HAP-1 (cell line): ENCODE measurements at regions not wholly inside any gene's neighbourhood (a gene's known extent, or its start where the extent isn't known, plus 50 kb on each side); places are given as distances from the start of the nearest gene placed in this dataset.

Experiments used
- DNase-seq, 2 experiments: peaks; one replicate each; pipeline ENCODE4 v3.0.0-alpha.2; 2016 to 2020; ENCODE audit warnings: low spot score in 2 of 2
- H3K27me3 ChIP-seq: fragments of 250-450 bp; sonication (Bioruptor Pico); 2 replicates; pipeline ENCODE4 v1.5.1; 2020; ENCODE audit warnings: low read depth, mild to moderate bottlenecking, moderate library complexity
- H3K36me3 ChIP-seq: fragments of 250-450 bp; sonication (Bioruptor Pico); replicated peaks from 2 replicates; pipeline ENCODE4 v1.5.1; 2020; ENCODE audit warnings: mild to moderate bottlenecking
- H3K4me1 ChIP-seq: fragments of 250-450 bp; sonication (Bioruptor Pico); 2 replicates; pipeline ENCODE4 v1.5.1; 2020; ENCODE audit warnings: mild to moderate bottlenecking
- H3K4me3 ChIP-seq: fragments of 250-450 bp; sonication (Bioruptor Pico); 2 replicates; pipeline ENCODE4 v1.5.1; 2020; ENCODE audit warnings: mild to moderate bottlenecking, moderate library complexity
- H3K9me3 ChIP-seq: fragments of 250-450 bp; sonication (Bioruptor Pico); 2 replicates; pipeline ENCODE4 v1.5.1; 2020; ENCODE audit warnings: mild to moderate bottlenecking, moderate library complexity
- in situ Hi-C: fragments of 300-500 bp; cut with MboI; formaldehyde crosslinking; loops from 3 replicates; pipeline ENCODE4 v1.14.3; 2020; ENCODE audit warnings: low sequenced_read_pairs, inconsistent platforms, mixed read lengths

GRCh38 chr7:12456506-12456905, 52.8 kb upstream of the VWDE start:
- H3K36me3 ChIP-seq, result no peaks in the 10 kb centered on the region
- no peak overlapping the region for H3K4me3 ChIP-seq
- peak in 1 of 2 experiments; percentile 49 for DNase-seq
- no peaks in the 10 kb centered on the region for H3K9me3 ChIP-seq
- H3K27me3 ChIP-seq, result no peaks in the 10 kb centered on the region
- peaks cover 9% of the 10 kb centered on the region; the same call in 1 of the 2 replicates for H3K4me1 ChIP-seq
- in situ Hi-C loops, result no loop called here

DNA sequence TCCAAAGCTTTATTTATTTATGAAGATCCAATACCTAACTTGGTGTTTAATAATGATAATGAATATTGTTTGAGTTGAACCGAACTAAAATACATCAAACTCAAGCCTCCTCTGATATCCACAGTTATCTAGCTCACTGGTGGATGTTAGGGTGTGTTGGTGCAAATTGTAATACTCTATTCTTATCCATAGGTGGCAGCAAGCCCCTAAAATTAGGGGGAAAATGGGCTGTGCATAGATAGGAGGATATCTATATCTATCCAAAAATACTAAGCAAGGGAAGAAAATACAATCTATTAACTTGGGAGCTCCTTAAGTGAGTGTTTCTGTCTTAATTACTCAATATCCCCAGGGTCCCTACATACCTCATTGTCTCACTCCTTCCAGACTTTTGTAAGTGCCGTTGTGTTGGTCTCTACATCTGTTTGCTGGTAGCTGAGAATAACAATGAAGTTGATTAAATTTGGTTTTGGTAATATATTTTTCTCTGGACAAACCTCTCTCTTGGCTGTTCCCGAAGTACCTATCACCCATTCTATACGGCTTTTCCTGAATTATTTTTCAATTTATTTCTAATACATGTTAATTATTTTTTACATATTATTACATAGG, 55.0 kb upstream of the VWDE start:
- Histone ChIP-seq H3K36me3 (no peaks in the 10 kb centered on the region), H3K4me1 (peaks cover 9% of the 10 kb centered on the region; the same call in 1 of the 2 replicates), H3K9me3 (no peaks in the 10 kb centered on the region), H3K4me3 (no peak overlapping the region), H3K27me3 (no peaks in the 10 kb centered on the region)
- DNase-seq, result peak; percentile 35 to 47
- in situ Hi-C loops, result no loop called here

DNA sequence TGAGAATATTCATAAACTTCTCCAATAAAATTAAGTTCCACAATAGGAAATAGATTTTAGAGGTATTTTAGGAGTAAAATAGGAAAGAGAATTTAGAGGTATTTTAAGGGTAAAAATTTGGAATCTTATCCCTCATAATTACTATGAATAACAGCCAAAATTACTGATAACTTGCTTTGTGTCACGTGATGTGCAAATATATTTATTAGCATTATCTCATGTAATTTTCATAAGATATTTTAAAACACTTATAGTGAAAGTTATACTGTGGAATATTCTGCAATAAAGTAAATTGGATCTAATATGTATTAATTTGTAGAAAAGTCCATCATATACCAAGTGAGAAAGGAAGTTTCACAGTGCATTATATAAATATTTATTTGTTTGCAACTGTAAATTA, 64.2 kb upstream of the VWDE start:
- Histone ChIP-seq H3K9me3 (no peaks in the 10 kb centered on the region), H3K4me1 (no peaks in the 10 kb centered on the region), H3K27me3 (no peaks in the 10 kb centered on the region), H3K36me3 (no peaks in the 10 kb centered on the region), H3K4me3 (no peak overlapping the region)
- no peak for DNase-seq
- in situ Hi-C loops, result no loop called here

DNA sequence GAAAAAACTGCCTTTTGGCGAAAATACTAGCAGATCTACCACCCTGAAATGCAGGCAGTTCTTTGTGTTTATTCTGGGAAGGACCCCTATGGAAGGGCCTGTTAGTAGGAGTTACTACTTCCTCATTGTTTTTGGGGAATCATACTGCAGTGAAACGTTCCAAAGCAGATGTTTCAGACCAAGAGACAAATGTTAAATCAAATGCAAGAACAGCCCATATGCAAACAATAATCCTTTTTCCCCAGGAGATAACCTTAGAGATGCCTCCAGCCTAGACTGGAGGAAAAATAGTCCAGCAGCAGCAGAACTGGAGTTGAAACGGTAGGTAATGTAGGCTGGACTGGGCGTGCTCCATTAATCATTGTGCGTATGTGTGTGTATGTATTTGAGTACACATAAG, 65.9 kb upstream of the VWDE start:
- in situ Hi-C loops, result no loop called here
- H3K4me3 ChIP-seq, result no peak overlapping the region
- DNase-seq, result no peak
- no peaks in the 10 kb centered on the region for H3K36me3 ChIP-seq
- H3K9me3 ChIP-seq, result no peaks in the 10 kb centered on the region
- H3K27me3 ChIP-seq, result no peaks in the 10 kb centered on the region
- no peaks in the 10 kb centered on the region for H3K4me1 ChIP-seq

GRCh38 chr7:12470930-12471329, 67.3 kb upstream of the VWDE start:
- in situ Hi-C loops, result no loop called here
- H3K4me3 ChIP-seq, result no peak overlapping the region

DNA sequence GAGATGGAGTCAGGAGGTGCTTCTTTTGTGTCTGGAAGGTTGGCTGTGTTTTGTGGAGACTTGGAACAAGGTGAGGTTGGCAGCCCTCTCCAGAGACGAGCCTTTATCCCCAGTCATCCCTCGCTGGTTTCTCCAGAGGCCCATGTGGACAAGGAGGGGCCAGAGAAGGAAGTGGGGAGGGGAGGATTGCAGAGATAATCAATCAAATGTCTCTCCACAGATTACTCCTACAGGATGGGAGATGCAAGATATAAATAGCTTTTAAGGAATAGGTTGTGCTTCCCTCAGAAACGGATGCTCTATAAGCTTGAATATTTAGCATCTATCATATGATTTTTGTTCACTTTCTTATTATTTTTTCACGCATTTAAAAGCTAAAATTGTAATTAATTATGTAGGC, 70.4 kb upstream of the VWDE start:
- Histone ChIP-seq H3K9me3 (no peaks in the 10 kb centered on the region), H3K4me1 (no peaks in the 10 kb centered on the region), H3K27me3 (no peaks in the 10 kb centered on the region), H3K4me3 (no peak overlapping the region), H3K36me3 (no peaks in the 10 kb centered on the region)
- DNase-seq, result no peak
- in situ Hi-C loops, result no loop called here

More at GRCh38 chr7:12470930-12471329, 67.3 kb upstream of the VWDE start:
- no peaks in the 10 kb centered on the region for H3K27me3 ChIP-seq
- no peaks in the 10 kb centered on the region for H3K9me3 ChIP-seq
- no peaks in the 10 kb centered on the region for H3K4me1 ChIP-seq
- DNase-seq, result no peak
- no peaks in the 10 kb centered on the region for H3K36me3 ChIP-seq

DNA sequence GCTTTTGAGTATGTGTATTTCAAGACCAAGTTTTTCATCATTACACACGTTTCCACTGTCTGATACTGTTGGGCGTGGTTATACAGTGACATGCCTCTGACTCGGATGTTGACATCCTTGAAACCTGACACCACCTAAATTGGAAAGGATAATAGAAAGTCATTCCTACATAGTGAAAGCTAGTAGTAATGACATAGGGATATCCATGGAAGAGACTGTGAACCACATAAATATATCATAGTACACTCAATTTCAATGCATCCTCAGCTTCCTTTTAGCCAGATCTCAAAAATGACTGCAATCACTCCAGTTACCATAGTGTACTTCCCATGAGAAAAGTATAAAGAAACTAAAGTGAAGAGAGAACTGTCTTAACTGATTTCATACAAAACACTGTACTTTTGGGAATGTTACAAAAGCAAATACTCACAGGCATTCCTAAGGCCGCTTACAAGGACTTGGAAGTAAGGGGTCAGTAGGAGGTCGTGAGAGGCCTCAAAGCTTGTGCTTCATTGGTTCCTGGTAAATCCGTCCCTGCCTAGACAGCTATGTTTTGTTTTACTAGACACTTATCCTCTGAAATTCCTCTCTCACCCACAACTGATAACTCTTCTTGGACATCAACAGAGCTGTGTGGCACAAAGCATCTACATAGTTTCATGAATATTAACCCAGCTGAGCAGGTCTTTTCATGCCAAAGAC, 71.8 kb upstream of the VWDE start:
- H3K4me3 ChIP-seq, result no peak overlapping the region
- H3K27me3 ChIP-seq, result no peaks in the 10 kb centered on the region
- H3K9me3 ChIP-seq, result no peaks in the 10 kb centered on the region
- H3K4me1 ChIP-seq, result no peaks in the 10 kb centered on the region
- no peak for DNase-seq
- in situ Hi-C loops, result loop anchor here (25.0 kb wide), 2 partner anchors 413 to 638 kb away; partner anchors contain the start of gene THSD7A
- H3K36me3 ChIP-seq, result no peaks in the 10 kb centered on the region

- in situ Hi-C loops, result loop anchor here (25.0 kb wide), 2 partner anchors 415 to 640 kb away; partner anchors contain the start of gene THSD7A
Observed at GRCh38 chr7:12477620-12478019, 74.0 kb upstream of the VWDE start.

DNA sequence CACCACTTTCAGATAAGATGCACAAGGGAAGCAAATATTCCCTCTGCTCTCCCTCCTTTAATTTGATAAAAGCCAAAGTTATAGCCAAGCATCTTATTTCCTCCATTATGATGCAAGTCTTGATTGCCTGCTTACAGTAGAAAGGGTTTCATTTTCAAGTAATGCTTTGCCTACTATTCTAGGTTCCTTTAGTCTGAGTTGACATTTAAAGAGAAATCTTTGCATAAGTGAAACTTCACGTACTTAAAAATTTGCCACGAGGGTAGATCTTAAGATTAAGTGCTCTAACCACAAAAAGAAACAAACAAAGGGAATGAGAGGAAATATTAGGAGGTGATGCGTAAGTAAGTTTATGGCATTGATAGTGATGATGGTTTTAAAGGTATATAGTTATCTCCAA, 78.1 kb upstream of the VWDE start:
- H3K4me1 ChIP-seq, result peaks cover 4% of the 10 kb centered on the region; the same call in 1 of the 2 replicates
- in situ Hi-C loops, result loop anchor here (25.0 kb wide), 2 partner anchors 419 to 644 kb away; partner anchors contain the start of gene THSD7A
- no peaks in the 10 kb centered on the region for H3K27me3 ChIP-seq
- H3K9me3 ChIP-seq, result no peaks in the 10 kb centered on the region
- no peak for DNase-seq
- H3K36me3 ChIP-seq, result no peaks in the 10 kb centered on the region
- H3K4me3 ChIP-seq, result no peak overlapping the region

More at GRCh38 chr7:12477620-12478019, 74.0 kb upstream of the VWDE start:
- no peaks in the 10 kb centered on the region for H3K36me3 ChIP-seq
- DNase-seq, result no peak
- H3K27me3 ChIP-seq, result no peaks in the 10 kb centered on the region
- no peaks in the 10 kb centered on the region for H3K9me3 ChIP-seq
- H3K4me1 ChIP-seq, result peaks cover 4% of the 10 kb centered on the region; the same call in 1 of the 2 replicates
- no peak overlapping the region for H3K4me3 ChIP-seq

GRCh38 chr7:12485845-12486244, 82.2 kb upstream of the VWDE start:
- DNase-seq, result no peak
- H3K36me3 ChIP-seq, result no peaks in the 10 kb centered on the region
- H3K4me3 ChIP-seq, result no peak overlapping the region
- H3K4me1 ChIP-seq, result peaks cover 4% of the 10 kb centered on the region
- in situ Hi-C loops, result loop anchor here (25.0 kb wide), 2 partner anchors 424 to 649 kb away; partner anchors contain the start of gene THSD7A
- no peaks in the 10 kb centered on the region for H3K27me3 ChIP-seq
- no peaks in the 10 kb centered on the region for H3K9me3 ChIP-seq

- DNase-seq, result no peak
- in situ Hi-C loops, result loop anchor here (25.0 kb wide), 2 partner anchors 426 to 651 kb away; partner anchors contain the start of gene THSD7A
Observed at GRCh38 chr7:12488341-12488740, 82.2 kb upstream of the SCIN start.

GRCh38 chr7:12490107-12490688, 80.3 kb upstream of the SCIN start:
- in situ Hi-C loops, result loop anchor here (25.0 kb wide), 2 partner anchors 428 to 653 kb away; partner anchors contain the start of gene THSD7A
- peak in 1 of 2 experiments; percentile 70 for DNase-seq
- H3K9me3 ChIP-seq, result no peaks in the 10 kb centered on the region
- H3K4me3 ChIP-seq, result no peak overlapping the region
- H3K27me3 ChIP-seq, result no peaks in the 10 kb centered on the region
- H3K36me3 ChIP-seq, result no peaks in the 10 kb centered on the region
- no peaks in the 10 kb centered on the region; the same call in none of the 2 replicates for H3K4me1 ChIP-seq

More at GRCh38 chr7:12488341-12488740, 82.2 kb upstream of the SCIN start:
- H3K36me3 ChIP-seq, result no peaks in the 10 kb centered on the region
- H3K27me3 ChIP-seq, result no peaks in the 10 kb centered on the region
- H3K4me3 ChIP-seq, result no peak overlapping the region
- H3K9me3 ChIP-seq, result no peaks in the 10 kb centered on the region
- H3K4me1 ChIP-seq, result no peaks in the 10 kb centered on the region; the same call in none of the 2 replicates

DNA sequence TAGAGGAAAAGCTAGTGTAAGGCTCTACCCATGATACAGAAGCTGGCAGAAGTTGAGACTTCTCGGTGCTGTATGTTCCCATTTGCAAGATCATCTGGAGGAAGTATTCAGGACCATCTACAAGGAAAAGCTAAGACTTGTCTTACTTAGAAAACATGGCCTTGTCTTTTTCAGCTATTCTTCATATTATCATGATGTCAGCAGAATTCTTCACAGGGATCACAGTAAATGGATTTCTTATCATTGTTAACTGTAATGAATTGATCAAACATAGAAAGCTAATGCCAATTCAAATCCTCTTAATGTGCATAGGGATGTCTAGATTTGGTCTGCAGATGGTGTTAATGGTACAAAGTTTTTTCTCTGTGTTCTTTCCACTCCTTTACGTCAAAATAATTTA, 79.6 kb upstream of the SCIN start:
- H3K36me3 ChIP-seq, result no peaks in the 10 kb centered on the region
- no peaks in the 10 kb centered on the region for H3K27me3 ChIP-seq
- no peak for DNase-seq
- in situ Hi-C loops, result loop anchor here (25.0 kb wide), 2 partner anchors 429 to 654 kb away; partner anchors contain the start of gene THSD7A
- H3K9me3 ChIP-seq, result no peaks in the 10 kb centered on the region
- no peaks in the 10 kb centered on the region; the same call in none of the 2 replicates for H3K4me1 ChIP-seq
- no peak overlapping the region for H3K4me3 ChIP-seq
